Epidermal melanocyte (primary cell): ENCODE measurements at regions not wholly inside any gene's neighbourhood (a gene's known extent, or its start where the extent isn't known, plus 50 kb on each side); places are given as distances from the start of the nearest gene placed in this dataset.

Experiments
- DNase-seq: peaks from one replicate; pipeline ENCODE4 v3.0.0; 2011; ENCODE audit warnings: low spot score; ENCODE audit not compliant: insufficient read length

GRCh38 chr19:31974941-31975340 lies 370.5 kb upstream of the ZNF507 start:
- DNase-seq = no peak

GRCh38 chr19:31975461-31975860 lies 369.9 kb upstream of the ZNF507 start:
- no peak for DNase-seq

- no peak for DNase-seq
Measured at GRCh38 chr19:31976775-31977536, 368.5 kb upstream of the ZNF507 start.

DNA sequence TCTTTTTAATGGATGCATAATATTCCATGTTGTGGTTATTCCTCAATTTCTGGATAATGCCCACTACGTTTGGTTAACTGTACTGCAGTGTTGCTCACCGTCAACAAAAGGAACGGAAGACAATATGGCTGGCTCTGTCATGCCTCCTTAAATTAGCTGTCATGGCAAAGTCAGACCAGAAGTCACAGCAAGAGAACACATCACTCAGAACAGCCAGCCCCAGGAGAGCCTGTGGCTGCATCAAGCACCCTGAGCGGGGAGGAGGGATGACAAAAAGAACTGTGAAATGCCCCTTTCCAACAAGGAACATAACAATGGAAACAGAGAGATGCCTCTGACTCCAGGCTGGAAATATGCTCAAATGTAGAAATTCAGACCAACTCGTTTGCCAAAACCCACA lies 366.0 kb upstream of the ZNF507 start:
- DNase-seq = no peak

DNA sequence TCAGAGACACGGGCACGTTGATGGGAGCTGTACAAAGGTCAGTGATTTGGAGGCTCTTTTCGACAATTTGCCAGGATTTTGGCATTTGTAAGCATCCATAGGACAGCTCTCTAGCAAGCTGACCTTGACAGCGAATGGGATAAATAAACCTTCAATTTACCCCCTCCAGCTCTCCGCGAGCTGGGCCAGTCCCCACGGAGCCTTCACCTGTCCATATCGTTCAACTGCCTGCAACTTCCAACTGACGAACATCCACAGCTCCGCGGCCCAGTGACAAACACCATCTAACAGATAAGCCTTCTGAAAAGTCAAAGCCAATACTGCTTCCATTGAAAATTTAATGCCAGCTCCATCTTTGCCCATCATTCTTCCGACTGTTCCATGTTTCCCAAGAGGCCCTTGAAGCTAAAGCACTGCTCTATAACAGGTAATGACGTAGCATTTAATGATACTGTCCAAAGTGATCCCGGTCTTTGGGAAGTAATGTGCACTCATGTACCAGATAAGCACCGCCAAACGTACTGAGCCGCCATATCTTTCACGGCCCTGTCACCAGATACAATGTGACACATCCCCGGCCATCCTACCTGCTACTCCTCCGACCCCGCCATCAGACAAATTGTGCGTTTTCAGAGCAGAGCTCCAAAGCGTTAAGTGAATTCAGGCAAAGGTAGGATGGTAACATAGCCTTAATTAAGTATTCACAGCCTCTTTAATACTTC lies 365.3 kb upstream of the ZNF507 start:
- DNase-seq = no peak

- no peak for DNase-seq
Measured at GRCh38 chr19:31980796-31981195, 364.6 kb upstream of the ZNF507 start.

DNA sequence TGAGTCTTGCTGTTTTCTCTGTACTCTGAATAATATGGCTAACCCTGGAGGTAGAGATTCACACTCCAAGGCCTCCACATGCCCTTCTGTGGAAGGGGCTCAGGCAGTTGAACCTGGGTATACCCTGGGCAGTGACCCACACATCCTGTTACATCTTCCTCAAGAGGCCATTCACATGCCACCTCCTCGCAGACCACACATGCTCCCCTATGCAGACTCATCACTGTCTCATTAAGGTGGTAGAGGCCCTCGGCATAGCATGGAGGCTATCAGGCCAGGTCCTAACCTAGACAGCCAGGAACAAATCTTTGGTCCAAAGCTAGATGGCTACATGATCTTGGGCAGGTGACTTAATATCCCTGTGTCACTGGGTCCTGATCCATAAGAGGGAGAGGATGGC lies 363.9 kb upstream of the ZNF507 start:
- DNase-seq = no peak

DNA sequence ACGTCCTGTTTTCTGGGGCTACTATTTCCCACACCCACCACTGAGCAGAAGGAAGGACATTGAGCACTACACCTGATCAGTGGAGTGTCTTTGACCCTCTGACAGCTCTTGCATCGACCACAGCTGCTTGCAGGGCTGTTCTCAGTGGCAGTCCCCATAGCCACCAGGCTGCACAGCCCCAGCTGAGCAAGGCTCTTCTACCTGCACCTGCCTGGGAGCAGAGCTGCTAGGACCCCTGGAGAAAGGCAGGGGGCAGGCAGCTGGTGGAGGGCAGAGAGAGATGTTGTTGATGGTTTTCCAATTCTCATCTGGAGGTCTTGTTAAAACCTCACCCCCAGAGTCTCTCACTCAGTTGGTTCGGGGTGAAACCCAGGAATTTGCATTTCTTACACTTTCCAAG lies 361.8 kb upstream of the ZNF507 start:
- no peak for DNase-seq

GRCh38 chr19:31985001-31985605 lies 360.3 kb upstream of the ZNF507 start:
- DNase-seq = no peak

- DNase-seq = no peak
Measured at GRCh38 chr19:31986951-31987350, 358.5 kb upstream of the ZNF507 start.

- DNase-seq = no peak
Measured at GRCh38 chr19:31988256-31988655, 357.2 kb upstream of the ZNF507 start.

DNA sequence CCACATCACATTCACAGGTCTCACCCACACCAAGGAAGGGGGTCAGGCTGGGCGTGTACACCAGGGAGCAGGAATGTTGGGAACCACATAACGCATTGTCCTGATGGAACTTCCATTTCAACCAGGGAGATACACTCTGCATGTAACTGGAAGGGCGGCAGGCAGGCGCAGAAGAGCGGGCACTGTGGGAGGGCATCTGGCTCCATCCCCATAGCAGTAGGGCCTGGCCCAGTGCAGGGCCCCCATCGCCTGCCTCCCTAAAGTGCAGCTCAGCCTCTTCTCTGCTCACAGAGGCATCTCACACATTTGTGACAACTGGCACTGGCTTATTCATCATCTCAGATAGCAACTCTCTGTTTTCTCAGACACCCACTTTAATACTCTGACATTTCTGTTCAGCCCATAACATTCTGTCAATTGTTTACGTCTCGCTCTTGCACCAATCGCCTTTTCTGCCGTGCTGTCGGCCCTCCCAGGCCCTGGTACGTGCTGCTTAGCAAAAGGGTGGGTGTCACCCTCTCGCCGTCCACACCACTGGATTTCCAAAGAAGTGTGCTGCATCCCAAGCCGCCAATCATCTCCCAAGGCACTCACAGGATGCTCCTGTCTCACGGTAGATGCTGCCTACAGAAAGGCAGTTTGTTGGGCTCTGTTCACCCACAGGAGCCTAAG lies 353.3 kb upstream of the ZNF507 start:
- DNase-seq = no peak

DNA sequence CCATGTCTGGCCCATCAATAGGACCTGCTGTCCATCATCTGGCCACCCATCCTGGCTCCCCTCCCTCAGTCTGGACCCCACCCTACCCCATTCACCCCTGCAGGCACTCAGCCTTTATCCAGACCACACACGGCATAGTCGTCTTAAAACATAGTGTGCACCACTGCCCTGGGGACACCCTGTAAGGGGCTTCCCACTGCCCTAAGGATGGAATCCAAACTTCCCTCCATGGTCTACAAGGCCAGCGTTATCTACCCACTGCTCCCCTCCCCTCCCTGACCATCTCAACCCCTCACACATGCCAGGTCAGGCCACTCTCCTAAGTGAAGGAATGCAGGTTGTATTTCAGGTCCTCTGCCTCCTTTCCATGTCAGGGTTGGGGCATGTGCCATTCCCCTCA lies 352.7 kb upstream of the ZNF507 start:
- no peak for DNase-seq

GRCh38 chr19:31995546-31995945 lies 349.9 kb upstream of the ZNF507 start:
- DNase-seq = no peak

- no peak for DNase-seq
Measured at GRCh38 chr19:32010071-32010470, 335.3 kb upstream of the ZNF507 start.

DNA sequence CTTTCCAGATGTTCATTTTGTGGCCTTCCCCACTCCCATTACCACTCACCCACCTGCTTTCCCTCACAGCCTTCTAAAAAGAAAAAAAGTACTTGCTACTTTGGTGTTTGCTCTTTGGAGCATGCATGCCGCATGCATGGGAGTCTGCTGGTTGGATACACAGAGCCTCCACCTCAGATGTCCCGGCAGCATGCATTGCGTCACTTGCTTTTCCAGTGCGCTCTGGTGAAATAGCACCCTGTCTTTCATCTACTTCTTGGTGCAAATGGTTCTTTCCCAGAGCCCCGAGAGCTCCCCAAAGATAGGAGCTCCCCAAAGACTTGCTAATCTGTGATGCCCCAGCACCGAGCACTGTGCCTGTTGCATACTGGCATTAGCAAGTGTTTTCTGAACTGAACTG lies 333.2 kb upstream of the ZNF507 start:
- DNase-seq = no peak

DNA sequence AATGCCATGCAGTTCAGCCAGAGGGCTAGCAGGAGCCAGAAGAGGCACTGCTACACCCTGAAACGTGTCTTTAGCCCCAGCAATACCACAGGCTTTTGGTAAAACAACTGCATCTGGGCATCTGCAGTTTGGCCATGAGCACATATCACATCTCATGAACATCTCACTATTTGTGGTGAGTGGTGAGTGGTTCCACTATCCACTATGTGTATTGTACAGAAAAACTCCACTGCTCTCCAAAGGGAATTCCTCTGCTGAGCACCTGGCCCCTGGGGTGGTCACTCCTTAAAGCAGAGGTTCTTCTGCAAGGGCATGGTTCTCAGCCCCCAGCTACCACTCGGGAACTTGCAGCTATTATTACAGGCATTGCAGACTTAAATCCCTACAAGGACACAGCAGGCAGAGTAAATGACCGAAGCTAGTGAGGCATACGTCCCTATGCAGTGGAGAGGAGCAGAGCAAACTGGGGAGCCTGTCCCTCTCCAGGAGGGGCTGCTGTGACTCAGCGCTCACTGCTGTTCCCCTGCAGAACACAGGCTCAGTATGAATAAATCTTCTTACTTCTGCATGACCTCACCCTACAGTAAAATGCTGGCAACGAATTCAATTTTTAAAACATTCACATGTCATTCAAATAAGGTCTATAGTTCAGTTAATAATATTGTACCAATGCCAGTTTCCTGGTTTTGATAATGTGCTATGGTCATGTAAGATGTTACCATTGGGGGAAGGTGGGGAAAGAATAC lies 332.4 kb upstream of the ZNF507 start:
- no peak for DNase-seq

DNA sequence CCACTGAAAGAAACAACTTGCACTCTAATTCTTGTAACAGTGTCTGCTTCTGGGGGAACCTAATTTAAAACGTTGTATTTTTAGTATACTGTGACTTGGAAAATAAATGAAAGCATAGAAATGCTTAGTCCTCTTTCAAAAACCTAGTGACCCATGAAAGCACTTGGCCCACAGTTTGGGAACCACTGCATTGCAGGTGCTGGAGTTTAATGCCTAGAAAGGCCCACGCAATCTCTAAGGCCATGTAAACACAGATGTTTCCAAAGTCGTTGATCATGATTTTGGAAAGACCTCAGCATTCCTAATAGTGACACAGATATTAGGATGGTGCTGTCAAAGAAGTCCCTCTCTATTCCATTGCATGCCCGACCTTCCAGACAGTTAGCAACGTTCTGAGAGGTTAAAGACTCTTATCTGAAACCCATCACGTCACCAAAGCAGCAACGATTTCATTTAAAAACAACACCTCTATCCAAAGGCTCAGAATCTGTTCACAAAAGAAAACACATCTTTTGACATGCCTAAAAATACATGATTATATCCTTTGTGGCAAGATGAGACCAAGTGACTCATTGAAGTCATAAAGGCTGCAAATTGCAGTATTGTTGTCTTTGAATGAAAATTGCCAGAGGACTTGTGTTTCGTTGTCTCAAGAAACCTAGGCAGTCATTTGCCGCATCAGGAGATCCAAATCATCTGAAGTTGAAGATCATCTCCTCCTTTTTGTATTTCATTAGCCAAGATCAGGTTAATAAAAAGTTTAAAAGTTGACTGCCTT lies 328.0 kb upstream of the ZNF507 start:
- DNase-seq = no peak

- peak; percentile 21 for DNase-seq
Measured at GRCh38 chr19:32018014-32018413, 327.4 kb upstream of the ZNF507 start.

DNA sequence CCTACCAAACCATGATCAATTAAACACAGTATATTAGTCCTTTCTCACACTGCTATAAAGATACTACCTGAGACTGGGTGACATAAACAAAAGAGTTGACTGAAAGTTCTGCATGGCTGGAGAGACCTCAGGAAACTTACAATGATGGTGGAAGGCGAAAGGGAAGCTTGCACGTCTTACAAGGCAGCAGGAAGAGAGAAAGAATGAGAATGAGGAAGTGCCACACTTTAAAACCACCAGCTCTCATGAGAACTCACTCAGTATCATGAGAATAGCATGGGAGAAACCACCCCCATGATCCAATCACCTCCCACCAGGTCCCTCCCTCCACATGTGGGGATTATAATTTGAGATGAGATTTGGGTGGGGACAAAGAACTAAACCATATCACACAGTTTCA lies 324.9 kb upstream of the ZNF507 start:
- no peak for DNase-seq
